Coronary artery (tissue), 2 donors: ENCODE measurements at regions not wholly inside any gene's neighbourhood (a gene's known extent, or its start where the extent isn't known, plus 50 kb on each side); places are given as distances from the start of the nearest gene placed in this dataset.
"Not testable (repeated sequence)": the region's sequence is repeated elsewhere in the genome, so short reads cannot be mapped to it uniquely, and the experiment has no call there.

Experiments used
- DNase-seq: peaks from one replicate; pipeline ENCODE4 v3.0.0-alpha.2; 2017; ENCODE audit warnings: low spot score
- H3K27ac ChIP-seq, 2 donors: fragments of 200-600 bp; sonication (generic); one replicate each; pipeline ENCODE4 v1.5.1; 2016 to 2019
- H3K4me3 ChIP-seq: fragments of 200-600 bp; sonication (generic); 2 replicates; pipeline ENCODE4 v1.5.1; 2016; ENCODE audit warnings: mild to moderate bottlenecking, moderate library complexity
- CTCF ChIP-seq: fragments of 200-600 bp; sonication (generic); IDR thresholded peaks from one replicate; pipeline ENCODE4 v1.5.1; 2019; ENCODE audit warnings: antibody characterized with exemption

- TF ChIP-seq CTCF = no peak
- Histone ChIP-seq H3K27ac (no peak overlapping the region), H3K4me3 (no peak overlapping the region)
- no peak for DNase-seq
Measured at GRCh38 chr4:28007693-28008092, 1147.1 kb downstream of the STIM2 start.

GRCh38 chr4:28009541-28009940 lies 1148.9 kb downstream of the STIM2 start:
- no peak overlapping the region for H3K4me3 ChIP-seq
- DNase-seq = no peak
- H3K27ac ChIP-seq = no peak overlapping the region
- no peak for TF ChIP-seq CTCF

GRCh38 chr4:28010577-28011240 lies 1150.1 kb downstream of the STIM2 start:
- H3K4me3 ChIP-seq = no peak overlapping the region
- no peak for TF ChIP-seq CTCF
- no peak for DNase-seq
- no peak overlapping the region for H3K27ac ChIP-seq

GRCh38 chr4:28014469-28014868 lies 1153.8 kb downstream of the STIM2 start:
- TF ChIP-seq CTCF = no peak
- no peak for DNase-seq

GRCh38 chr4:28015996-28016395 lies 1155.4 kb downstream of the STIM2 start:
- Histone ChIP-seq H3K4me3 (no peak overlapping the region), H3K27ac (no peak overlapping the region)
- no peak for TF ChIP-seq CTCF
- no peak for DNase-seq

More at GRCh38 chr4:28014469-28014868, 1153.8 kb downstream of the STIM2 start:
- Histone ChIP-seq H3K27ac (no peak overlapping the region), H3K4me3 (no peak overlapping the region)

GRCh38 chr4:28038253-28038652 lies 1177.6 kb downstream of the STIM2 start:
- H3K4me3 ChIP-seq, H3K27ac ChIP-seq, DNase-seq: not testable (repeated sequence)

GRCh38 chr4:28062562-28062961 lies 1201.9 kb downstream of the STIM2 start:
- no peak overlapping the region for H3K27ac ChIP-seq
- DNase-seq = no peak
- TF ChIP-seq CTCF = no peak
- no peak overlapping the region for H3K4me3 ChIP-seq
